ENCODE measurements at regions not wholly inside any gene's neighbourhood (a gene's known extent, or its start where the extent isn't known, plus 50 kb on each side); places are given as distances from the start of the nearest gene placed in this dataset.

DNA sequence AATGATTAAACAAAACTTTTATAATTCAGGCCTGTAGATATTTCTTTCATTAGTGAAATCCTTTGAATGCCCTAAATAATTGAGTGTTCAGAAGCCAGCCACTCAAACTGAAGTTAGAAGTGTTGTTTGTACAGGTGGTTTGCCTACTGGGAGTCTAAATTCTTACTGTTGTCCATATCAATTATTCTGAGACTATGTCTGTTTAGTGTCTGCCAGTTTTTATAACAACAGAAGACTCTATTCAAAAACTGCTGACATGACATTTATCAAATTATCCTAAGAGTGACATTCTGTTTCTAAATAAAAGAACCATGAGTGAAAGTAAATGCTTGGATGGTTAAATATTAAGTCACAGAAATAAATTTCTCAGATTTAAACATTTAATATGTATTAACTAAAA lies 375.1 kb downstream of the FAT4 start:
- DNase-seq, result no peak

DNA sequence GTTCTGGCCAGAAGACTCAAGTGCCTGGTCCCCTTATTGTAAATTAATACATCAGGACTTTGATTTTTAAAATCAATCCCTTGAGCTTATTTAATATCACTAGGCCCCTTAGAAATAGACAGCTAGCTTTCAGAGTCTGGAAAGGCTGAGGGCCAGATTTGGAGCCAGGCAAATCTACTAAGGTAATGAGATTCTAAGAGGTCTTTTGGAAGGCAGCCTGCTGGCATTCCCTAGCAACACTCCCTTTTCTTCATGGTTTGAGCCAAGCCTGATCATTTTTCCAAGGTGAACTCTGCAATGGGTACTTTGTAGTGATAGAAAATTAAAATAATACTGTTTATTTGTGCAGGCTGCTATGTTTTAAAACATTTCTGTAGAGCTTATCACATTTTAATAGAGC lies 378.5 kb downstream of the FAT4 start:
- no peak for DNase-seq

- no peak for DNase-seq
Observed at GRCh38 chr4:125702406-125702805, 387.7 kb downstream of the FAT4 start.

- DNase-seq, result no peak
Observed at GRCh38 chr4:125703443-125703842, 388.7 kb downstream of the FAT4 start.

DNA sequence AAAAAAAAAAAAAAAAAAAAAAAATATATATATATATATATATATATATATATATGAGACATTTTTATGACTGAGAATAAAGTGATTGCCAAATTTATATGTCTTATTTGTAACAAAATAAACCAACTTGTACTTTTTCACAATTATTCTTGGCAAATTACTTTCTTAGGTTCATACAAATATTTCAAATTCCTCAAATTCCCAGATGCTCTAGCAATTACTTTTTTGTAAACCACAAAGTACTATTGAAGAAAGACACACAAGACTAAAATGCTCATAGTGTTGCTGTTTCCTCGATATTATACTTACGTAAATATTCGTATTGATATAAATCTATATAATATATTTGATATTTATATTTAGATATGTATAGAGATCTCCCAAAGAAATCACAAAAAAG lies 390.0 kb downstream of the FAT4 start:
- DNase-seq, result no peak

- DNase-seq, result no peak
Observed at GRCh38 chr4:125705681-125706080, 390.9 kb downstream of the FAT4 start.

GRCh38 chr4:125707397-125707796 lies 392.6 kb downstream of the FAT4 start:
- DNase-seq, result no peak

- no peak for DNase-seq
Observed at GRCh38 chr4:125710766-125711165, 396.0 kb downstream of the FAT4 start.

DNA sequence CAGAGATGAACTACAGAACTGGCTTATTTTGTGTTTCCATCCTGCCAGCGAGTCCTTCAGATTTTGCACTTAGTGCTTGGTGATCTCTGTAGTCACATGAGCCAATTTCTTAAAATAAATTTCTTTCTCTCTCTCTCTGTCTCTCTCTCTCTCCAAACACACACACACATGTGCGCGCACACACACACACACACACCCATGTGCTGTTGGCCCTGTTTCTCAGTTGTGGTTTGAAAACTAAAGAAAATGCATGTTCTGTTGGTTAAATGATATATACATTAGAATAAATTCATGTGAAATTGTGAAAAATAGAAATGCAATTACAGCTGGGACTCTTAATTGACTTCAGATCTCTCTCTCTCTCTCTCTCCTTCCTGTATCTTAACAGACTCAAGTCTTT lies 399.3 kb downstream of the FAT4 start:
- DNase-seq, result no peak

DNA sequence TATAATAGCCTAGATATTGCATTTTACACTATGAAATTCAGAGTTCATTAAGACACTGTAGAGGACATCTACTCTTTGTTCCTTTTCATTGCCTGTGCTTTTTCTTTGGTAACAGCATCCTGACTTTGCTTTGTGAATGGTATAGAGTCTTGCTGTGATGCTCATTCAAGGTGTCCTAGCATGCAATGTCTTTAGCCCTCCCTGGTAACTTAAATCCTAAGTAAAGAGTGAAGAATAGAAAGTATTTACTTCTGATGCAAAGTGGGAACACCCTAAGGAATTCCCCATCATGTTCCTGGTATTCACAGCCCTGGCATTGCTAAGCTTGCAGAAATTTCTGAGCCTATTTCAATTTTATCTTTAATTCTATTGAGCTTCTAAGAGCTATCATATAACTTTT lies 400.1 kb downstream of the FAT4 start:
- no peak for DNase-seq

DNA sequence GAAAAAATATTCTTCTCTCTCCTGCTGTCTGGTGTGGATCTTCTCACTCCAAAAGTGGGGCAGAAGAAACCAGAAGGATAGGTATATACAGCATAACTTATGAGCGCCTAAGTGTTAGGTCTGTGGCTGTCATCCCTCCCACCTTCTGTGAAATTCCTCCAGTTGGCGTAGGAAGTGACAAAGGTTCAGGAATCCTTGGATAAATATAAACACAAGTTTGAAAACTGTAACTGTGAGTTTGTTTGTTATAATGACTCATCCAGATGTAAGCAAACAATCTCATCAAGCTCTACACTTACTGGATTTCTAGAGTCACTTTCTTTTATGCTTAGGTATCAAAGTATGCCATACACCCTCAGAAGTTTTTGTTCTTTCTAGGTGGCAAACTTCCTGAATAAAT lies 405.2 kb downstream of the FAT4 start:
- DNase-seq, result no peak

GRCh38 chr4:125722009-125722408 lies 407.3 kb downstream of the FAT4 start:
- DNase-seq, result no peak

DNA sequence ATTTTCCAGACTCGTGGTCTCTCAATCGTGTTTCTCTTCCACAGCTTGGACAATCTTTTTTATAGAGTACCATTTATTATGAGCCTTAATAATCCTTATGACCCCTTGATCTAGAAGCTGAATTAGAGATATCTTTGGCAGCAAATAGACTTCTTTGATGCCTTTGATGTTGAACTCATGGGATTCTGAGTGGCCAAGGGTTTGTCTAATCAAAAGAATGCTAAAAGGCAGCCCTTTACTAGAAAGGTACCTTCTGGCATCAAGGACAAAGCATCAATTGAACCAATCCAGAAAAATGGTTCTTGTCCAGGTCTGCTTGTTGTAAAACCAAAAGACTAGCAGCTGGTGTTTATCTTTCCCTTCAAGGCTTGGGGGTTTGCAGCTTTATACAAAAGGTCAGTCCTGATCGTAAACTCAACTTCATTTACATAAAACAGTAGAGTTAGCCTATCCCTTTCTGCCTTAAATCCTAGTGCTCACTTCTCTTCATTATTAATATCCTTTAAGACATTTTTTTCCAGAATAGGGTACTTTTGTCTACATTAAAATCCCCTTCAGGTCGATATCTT lies 411.3 kb downstream of the FAT4 start:
- no peak for DNase-seq

DNA sequence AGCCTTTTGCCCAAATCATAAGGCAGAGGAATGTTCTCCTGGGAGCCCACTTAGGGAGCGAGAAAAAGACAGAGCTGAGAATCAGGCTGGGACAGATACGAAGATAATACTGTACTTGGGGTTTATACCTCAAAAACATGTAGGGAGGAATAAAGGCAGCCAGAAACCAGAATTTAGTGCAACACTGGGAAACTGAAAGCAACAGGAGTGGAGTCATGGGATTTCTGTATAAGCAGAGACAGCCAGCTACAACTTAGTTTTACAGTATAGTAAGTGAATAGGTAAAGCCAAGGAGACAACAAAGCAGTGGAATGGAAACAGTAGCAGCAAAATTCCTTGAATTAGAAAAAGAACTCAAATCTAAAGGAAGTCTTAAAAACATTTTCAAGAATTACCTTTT lies 413.2 kb downstream of the FAT4 start:
- DNase-seq, result no peak

DNA sequence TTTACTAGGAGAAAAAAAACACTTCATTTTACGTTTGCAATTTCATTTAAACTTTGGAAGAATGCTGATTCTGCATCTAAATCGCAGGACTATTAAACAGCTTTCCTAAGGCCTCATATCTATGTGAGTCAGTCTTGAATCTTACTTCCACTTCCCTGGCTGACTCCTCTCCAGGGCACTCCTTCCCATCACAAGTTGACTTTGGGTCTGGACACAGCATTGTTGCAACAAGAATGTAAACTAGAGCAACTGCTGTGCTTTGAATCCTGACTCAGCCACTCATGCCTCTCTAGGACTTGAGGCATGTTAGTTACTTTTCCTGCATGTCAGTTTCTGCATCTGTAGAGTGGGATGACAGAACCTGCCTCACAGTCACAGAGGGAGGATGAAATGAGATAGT lies 413.8 kb downstream of the FAT4 start:
- no peak for DNase-seq

- DNase-seq, result no peak
Observed at GRCh38 chr4:125729171-125729570, 414.4 kb downstream of the FAT4 start.

GRCh38 chr4:125732632-125733031 lies 417.9 kb downstream of the FAT4 start:
- DNase-seq, result no peak

GRCh38 chr4:125734504-125734903 lies 419.7 kb downstream of the FAT4 start:
- no peak for DNase-seq

- no peak for DNase-seq
Observed at GRCh38 chr4:125735102-125735501, 420.3 kb downstream of the FAT4 start.

GRCh38 chr4:125736057-125736456 lies 421.3 kb downstream of the FAT4 start:
- DNase-seq, result no peak

- no peak for DNase-seq
Observed at GRCh38 chr4:125739760-125740159, 425.0 kb downstream of the FAT4 start.

DNA sequence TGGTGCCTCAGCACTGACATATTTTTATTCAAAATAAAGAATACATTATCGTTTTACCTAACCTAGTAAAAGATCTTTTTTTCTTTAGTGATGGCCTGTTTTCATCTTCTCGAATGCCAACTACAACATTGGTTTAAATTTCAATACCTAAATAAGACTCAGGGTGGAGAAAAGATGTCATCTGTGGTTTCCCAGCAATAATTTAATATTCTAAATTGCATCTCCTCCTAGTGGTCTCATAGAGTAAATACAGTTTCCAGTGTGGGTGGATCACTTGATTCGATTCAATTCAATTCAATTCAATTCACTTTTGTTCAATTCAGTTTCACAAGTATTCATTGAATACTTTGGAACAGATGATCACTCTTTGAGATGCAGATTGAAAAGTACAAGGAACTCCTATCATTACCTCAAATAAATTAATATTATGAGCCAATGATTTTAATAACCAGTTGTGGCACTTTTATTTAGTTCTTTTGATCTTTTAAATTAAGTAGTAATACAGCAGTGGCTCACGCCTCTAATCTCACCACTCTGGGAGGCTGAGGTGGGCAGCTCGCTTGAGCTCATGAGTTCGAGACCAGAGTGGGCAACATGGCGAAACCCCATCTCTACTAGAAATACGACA lies 427.2 kb downstream of the FAT4 start:
- no peak for DNase-seq

DNA sequence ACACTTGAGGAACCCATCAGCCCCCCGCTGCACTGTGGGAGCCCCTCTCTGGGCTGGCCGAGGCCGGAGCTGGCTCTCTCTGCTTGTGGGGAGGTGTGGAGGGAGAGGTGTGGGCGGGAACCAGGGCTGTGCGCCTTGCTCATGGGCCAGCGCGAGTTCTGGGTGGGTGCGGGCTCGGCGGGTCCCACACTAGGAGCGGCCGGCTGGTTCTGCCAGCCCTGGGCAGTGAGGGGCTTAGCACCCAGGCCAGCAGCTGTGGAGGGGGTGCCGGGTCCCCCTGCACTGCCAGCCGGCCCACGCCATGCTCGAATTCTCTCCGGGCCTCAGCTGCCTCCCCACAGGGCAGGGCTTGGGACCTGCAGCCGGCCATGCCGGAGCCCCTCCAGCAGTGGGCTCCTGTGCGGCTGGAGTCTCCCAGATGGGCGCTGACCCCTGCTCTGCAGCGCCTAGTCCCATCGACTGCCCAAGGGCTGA lies 430.2 kb downstream of the FAT4 start:
- DNase-seq, result no peak

DNA sequence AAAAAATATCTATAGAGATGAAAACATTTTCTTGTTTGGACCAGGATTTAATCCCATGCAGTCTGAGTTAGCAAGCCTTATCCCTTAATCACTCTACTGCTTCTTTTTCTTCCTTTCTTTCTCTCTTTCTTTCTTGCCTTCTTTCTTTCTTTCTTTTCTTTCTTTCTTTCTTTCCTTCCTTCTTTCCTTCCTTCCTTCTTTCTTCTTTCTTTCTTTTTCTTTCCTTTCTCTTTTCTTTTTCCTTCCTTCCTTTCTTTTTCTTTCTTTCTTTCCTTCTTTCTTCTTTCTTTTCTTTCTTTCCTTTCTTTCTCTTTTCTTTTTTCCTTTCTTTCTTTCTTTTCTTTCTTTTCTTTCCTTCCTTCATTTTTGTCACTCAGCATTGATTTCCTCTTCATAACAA lies 434.6 kb downstream of the FAT4 start:
- no peak for DNase-seq
